NCI-H748 (cell line): ENCODE measurements at regions not wholly inside any gene's neighbourhood (a gene's known extent, or its start where the extent isn't known, plus 50 kb on each side); places are given as distances from the start of the nearest gene placed in this dataset.

Experiments
- DNase-seq: peaks from one replicate; lab custom pipeline; 2025; ENCODE audit not compliant: unreplicated experiment; lab: John Stamatoyannopoulos, UW

DNA sequence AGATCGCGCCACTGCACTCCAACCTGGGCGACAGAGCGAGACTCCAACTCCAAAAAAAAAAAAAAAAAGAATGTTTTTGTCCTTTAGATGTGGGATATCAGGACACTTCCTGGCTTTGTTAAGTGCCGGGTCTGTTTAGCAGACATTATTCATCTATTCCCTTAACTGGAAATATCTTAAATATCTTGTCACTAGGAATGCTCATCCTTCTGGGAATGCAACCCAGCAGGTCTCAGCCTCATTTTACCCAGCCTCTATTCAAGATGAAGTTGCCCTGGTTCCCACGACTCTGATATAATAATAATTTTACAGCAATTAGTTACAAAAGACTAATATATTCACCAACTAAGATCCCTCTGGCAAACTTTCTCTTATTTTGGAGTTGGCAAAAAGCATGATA, 260.9 kb upstream of the SLITRK3 start:
- DNase-seq, result no peak

DNA sequence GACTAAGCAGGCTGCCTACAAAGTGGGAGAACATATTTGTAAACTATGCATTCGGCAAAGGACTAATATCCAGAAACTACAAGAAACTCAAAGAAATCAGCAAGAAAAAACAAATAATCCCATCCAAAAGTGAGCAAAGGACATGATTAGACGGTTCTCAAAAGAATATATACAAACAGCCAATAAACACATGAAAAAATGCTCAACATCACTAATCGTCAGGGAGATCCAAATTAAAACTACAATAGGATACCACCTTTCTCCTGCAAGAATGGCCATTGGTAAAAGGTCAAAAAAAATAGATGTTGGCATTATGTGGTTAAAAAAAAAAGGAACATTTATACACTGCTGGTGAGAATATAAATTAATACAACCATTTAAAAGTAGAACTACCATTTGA, 259.6 kb upstream of the SLITRK3 start:
- no peak for DNase-seq

DNA sequence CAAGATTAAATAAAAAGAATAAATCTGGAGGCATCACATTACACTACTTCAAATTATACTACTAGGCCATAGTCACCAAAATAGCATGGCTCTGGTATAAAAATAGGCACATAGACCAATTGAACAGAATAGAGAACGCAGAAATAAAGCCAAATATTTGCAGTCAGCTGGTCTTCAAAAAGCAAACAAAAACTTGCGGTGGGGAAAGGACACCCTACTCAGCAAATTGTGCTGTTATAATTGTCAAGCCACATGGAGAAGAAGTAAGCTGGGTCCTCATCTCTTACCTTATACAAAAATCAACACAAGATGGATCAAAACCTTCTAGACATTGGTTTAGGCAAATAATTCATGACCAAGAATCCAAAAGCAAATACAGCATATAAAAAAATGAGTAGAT, 259.2 kb upstream of the SLITRK3 start:
- no peak for DNase-seq

DNA sequence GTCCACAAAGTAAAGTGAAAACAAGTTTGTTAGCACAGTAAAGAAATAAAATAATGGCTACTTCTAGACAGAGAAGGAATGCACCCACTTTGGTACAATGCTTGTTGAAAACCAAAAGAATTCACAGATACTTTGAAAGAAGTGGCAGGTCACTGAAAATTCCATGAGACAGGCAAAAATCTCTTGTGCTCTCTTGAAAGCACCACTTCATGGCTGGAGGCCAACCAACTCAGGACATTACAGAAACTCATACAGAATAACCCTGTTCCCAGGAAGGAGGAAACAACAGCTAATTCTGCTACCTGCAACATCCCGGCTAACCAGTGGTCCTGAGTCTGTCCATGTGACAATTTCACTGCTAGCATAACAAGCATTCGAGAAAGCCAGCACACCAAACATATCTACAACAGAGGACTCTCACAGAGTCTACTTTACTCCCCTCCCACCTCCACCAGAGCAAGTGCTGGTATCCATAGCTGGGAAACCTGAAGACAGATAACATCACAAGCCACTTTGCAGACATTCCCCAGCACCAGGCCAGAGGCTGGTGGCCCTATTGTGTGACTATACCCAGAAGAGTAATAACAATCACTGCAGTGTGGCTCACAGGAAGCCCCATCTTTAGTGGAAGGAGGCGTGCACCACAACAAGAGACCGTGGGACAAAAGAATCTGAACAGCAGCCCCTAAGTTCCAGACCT, 255.3 kb upstream of the SLITRK3 start:
- no peak for DNase-seq

DNA sequence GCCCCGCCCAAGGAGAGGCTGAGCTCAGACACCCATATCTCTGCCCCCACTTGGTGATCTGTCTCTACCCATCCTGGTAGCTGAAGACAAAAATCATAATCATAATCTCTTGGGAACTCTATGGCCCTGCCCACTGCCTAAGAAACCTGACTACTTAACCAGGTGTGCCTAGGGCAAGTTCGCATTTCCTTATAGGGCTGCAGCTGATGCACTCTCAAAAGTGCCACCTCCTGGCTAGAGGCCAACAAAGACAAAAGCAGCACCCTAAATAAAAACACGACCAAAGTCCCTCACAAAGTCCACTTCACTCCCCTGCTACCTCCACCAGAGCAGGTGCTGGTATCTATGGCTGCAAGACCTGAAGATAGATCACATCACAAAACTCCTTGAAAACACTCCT, 250.4 kb upstream of the SLITRK3 start:
- DNase-seq, result peak; percentile 6

DNA sequence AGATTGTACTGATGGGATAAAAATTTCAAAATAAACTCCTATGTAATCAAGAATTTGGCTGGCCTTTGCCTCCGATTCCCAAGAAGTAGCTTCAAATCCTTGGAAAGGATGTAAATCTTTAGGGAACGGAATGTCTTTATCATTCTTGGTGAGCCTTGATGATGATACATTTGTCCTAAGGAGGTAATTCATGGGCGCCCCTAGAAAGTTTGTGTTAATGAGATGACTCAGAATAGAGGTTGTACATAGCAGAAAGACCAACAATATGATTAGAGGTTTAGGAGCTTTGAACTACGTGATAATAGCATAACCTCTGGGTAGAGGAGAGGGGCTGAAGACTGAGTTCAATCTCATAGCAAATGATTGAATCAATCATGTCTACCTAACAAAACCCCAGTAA, 248.6 kb upstream of the SLITRK3 start:
- no peak for DNase-seq

DNA sequence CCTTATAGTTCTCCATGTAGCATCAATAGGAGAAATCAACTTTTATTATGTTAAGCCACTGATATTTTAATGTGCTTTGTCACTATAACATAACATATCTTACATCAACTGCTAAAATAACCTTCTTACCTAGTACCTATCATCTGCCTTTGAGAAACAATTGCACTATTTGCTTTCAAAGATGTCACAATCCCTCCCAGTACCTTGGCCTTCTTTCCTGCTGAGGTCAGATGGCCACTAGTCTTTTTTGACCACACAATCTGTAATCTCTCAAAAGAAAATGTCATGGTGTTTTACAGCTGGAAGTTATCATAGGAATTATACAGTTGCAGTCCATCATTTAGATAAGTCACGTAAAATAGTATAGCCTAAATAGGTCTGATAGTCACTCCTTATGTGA, 247.5 kb upstream of the SLITRK3 start:
- no peak for DNase-seq

DNA sequence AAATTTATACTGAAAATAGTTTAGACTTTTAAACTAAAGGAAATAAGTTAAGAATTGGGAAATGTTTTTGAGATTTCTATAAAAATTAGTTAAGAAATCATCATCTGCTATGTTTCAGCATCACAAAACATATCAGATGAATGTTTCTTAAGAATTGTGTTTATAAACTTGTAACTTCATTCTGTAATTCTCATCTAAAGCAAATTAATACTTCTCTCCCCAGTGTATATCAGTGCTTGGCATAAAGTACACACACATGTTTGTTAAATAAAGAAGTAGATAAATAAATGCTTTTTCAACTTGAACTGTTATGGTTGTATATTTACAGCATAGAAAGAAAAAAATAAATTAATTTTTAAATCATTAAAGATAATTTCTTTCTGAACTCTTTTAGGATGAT, 245.9 kb upstream of the SLITRK3 start:
- no peak for DNase-seq

DNA sequence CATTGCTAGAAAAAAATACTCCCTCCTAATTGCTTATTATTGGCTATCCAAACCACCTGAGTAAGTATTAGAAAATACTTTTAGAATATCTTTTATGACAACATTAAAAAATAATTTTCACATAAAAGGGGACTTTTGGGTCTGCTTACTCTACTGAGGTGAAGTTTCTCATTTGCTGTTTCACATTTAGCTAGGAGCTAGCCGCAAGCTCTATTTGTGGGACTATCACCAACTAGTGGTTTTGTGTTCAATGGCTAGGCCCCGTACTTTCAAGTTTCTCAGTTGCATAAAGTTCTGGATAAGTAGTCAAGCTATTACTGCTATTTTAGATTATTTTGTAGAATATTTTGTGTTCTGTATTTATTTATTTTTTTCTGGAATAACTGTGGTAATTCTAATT, 244.2 kb upstream of the SLITRK3 start:
- no peak for DNase-seq

DNA sequence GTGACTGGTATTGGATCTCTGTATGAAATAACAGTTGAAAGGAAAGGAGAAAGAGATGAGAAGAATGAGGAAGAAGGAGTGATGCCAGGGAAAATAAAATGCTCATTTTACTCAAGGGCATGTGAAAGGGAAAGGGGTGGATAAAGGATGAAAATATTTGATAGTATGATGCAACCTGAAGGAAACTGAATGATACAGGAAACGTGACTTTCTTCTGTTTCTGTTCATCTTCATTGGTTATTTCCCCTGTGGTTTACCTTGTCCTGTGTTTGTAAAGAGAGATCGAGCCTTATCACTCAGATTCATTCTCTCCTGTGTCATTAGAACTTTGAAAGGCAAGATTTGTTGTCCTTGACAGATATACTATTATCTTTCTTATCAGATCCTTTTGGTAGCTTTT, 243.6 kb upstream of the SLITRK3 start:
- DNase-seq, result no peak

DNA sequence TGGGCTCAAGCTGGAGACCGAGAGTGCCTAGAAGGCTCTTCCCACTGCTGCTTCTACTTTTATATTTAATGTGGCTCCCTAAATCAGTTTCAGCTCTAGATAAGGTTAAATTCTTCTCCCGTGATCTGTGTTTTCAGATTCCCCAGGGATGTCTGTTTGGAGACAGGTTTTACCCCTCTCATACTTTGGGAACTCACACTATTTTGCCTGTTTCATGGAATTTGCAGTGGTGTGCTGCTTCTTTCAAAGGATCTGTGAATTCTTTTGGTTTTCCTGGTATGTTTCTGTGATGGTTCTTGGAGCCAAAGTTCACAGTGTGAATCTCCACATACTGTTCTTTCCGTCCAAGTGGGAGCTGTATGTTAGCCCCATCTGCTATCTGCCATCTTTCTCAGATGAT, 238.3 kb upstream of the SLITRK3 start:
- DNase-seq, result no peak

DNA sequence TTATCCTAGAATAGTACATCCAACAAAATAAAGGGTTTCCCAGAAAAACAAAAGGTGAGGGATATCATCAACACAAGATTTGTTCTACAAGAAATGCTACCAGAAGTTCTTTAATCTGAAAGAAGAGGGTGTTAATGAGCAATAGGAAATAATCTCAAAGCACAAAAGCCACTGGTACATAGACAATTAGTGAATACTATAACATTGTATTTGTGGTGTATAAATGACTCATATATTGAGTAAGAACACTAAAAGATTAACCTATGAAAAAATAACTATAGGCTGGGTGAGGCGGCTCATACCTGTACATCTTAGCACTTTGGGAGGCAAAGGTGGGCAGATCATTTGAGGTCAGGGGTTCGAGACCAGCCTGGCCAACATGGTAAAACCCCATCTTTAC, 210.2 kb upstream of the SLITRK3 start:
- DNase-seq, result no peak

DNA sequence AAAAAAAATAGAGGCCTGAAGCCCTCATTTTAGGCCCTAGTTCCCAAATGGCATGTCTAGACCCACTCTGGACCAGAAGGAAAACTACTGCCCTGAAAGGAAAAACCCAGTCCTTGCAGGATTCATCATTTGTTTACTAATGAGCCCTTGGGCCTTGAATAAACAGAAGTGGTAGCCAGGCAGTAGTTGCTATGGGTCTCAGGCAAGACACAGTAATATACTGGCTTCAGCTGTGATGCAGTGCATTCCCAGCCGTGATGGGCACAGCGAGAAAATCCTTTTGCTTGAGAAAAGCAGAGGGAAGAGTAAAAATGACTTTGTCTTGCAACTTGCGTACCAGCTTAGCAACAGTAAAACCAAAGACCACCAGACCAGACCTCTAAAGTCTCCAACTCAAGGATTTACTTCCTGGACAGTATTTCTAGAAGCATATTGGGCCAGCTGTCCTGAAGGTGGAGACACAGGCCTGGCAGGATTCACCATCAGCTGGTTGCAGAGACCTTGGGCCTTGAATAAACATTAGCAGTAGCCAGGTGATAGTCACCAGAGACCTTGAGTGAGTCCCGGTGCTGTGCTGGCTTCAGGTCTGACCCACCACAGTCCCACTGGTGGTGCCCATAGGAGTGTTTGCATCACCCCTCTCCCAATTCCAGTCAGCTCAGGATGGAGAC, 208.3 kb upstream of the SLITRK3 start:
- peak; percentile 27 for DNase-seq

DNA sequence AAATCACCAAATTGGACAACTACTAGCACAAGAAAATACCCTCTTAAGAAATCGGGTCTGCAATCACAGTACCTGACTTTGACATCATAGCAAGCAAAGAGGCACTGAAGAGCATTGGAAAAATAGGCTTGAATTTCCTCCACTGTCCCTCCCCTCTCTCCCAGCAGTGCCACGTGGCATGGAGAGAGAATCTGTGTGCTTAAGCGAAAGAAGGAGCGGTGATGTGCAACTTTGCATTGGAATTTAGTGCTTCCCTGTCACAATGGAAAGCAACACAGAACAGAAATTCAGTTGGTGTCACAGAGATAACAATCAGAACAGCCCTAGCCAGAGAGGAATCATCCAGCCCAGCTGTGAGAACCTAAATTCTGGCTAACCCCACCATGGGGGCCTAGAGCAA, 207.5 kb upstream of the SLITRK3 start:
- no peak for DNase-seq

DNA sequence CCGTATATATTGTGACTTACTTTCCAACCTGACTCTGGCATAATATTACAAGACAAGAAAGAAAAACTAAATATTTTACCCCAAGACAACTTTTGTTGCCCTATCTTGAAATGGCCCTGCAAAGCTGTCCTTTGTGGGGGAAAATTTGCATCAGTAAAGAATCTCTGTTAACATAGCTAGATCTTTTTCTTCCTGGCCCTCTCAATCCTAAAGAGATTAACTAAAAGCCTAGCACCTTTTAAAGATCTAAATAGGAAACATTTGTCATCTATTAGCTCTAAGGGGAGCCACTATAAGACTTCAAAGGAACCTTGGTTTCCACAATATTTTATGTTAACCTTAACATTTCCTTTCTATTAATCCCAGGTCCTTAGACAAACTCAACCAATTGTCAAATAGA, 199.0 kb upstream of the SLITRK3 start:
- no peak for DNase-seq

DNA sequence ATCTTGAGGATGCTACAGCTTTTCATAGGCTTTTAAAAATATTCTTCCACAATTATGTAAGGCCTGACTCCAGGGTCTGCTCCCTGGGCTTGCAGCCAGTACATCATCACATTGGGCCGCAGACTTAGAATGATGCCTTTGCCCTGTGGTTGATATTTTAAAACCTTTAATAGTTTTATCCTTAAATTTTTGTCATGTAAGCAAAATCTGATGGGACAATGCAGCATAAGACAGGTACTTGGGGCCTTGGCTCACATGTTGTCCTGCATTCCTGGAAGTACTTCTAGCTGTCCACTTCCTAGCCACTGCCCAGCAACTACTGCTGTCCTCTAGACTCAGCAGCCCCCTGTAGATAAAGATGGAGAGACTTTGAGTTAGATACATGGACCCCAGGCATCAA, 197.3 kb upstream of the SLITRK3 start:
- no peak for DNase-seq

DNA sequence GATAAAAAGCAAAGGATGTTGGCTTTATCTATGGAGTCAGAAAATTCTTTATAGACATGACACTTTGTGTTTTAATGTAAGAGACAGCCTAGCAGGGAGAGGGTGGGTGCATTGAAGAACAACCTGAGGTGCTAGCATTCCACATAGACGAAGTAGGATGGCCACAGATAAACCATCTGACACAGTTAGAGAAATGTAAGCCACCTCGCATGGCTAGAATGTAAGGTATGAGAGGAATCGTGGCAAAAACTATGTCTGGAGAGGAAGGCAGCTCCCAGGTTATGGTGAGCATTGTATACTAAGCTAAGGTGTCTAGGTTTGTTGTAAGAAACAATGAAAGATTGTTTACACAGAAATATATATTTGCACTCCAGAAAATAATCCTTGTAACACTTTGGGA, 194.0 kb upstream of the SLITRK3 start:
- DNase-seq, result no peak

DNA sequence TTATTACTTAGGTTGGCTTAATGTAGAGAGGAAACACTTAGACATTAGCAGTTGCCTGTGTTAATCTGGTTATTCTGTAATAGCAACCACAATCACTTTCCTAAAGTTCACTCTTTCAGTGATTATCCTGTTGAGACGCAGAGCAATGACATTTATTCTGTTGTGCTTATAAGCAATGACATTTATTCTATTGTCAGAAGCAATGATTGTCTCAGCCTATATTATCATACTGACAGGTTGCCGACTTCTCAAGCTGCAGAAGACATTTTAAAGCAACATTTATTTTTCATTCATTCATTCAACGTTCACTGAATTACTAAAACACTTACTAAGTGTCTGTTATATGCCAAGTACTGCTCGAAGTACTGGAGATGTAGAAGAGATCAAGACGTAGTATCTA, 193.5 kb upstream of the SLITRK3 start:
- DNase-seq, result no peak

DNA sequence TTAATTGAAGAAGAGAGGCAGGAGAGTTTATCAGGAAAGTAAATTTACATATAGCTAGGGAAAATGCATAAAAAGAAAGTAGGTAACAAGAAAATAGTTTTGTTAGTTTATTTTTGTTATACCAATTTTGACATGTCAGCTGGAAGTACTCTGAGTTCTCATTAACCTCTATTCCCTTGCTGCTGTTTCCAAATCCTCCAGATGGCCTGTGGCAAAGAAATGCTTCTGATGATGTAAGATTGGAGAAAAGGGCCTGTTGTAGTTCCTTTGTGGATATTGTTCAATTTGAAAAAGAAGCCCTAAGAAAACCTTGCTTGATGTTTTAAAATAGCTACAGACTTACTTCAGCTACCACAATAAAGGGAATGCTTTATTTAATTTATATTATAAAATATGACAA, 192.9 kb upstream of the SLITRK3 start:
- no peak for DNase-seq

DNA sequence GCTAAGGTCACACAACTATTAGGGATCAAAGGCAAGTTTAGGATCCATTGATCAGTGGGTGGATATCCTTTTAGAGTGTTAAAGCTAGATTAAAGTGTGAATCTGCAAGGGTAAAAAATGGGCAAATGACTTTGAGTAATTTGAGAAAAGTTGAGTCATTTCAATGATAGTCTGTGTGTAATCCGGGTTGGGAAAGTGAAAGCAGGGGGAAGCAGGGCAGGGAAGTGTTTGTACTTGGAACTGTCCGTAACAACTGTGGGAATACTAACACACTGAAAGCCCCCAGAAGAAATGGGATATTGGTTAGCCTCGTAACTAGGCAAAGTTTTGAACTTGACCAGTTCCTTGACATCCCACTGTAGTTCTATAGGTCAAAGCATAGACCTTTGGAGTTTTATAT, 187.2 kb upstream of the SLITRK3 start:
- no peak for DNase-seq

DNA sequence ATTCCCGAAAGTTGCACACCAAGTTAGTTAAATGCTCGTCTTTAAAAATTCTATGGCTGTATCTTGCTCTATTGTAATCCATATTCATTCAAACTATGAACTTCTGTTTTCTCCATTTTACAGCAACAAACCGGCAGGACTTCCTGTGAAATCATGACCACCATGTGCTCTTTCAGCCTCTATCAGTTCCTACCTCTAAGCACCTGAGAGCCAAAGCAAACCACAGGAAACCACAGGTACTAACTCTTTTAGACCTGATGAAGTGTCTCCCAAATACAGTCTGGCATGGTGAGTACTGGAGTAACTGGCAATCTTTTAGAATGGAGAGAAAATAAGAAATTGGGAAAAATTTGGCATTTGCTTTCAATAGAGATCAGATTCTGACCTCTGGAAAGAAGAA, 186.5 kb upstream of the SLITRK3 start:
- no peak for DNase-seq

DNA sequence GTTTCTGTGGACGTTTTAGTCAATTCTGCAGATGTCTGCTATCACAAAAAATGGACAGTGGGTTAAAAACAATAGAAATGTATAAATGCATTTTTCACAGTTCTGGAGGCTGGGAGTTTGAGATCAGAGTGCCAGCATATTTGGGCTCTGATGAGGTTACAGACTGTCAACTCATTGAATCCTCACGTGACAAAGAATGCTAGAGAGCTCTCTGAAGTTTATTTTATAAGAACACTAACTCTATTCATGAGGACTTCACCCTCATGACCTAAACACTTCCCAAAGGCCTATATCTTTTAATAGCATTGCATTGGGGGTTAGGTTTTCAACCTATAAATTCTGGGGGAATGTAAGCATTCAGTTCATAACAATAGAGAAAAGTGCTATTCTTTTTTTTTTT, 182.6 kb upstream of the SLITRK3 start:
- no peak for DNase-seq

DNA sequence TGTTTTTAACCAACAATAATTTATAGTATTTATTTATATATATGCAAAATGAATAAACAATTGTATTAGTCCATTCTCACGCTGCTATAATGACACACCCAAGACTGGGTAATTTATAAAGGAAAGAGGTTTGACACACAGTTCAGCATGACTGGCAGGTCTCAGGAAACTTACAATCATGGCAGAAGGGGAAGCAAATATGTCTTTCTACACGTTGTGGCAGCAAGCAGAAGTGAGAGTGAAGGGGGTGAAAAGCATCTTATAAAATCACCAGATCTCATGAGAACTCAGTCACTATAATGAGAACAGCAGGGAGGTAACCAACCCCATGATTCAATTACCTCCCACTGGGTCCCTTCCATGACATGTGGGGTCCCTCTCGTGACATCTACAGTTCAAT, 162.8 kb upstream of the SLITRK3 start:
- no peak for DNase-seq
